Neural progenitor cell (in vitro differentiated cells): ENCODE measurements at regions not wholly inside any gene's neighbourhood (a gene's known extent, or its start where the extent isn't known, plus 50 kb on each side); places are given as distances from the start of the nearest gene placed in this dataset.

Source experiments
- DNase-seq: peaks from one replicate; pipeline ENCODE4 v3.0.0-alpha.2; 2016; ENCODE audit warnings: low spot score
- H2AFZ ChIP-seq: fragments of 200-600 bp; sonication (generic); replicated peaks from 2 replicates; pipeline ENCODE4 v1.6.1; 2016; ENCODE audit warnings: antibody characterized with exemption
- H3F3A ChIP-seq: fragments of 200-600 bp; sonication (generic); 2 replicates; pipeline ENCODE4 v1.6.1; 2016; ENCODE audit warnings: antibody characterized with exemption, low read depth
- H3K27ac ChIP-seq: fragments of 200-600 bp; sonication (generic); 2 replicates; pipeline ENCODE4 v1.5.1; 2016; ENCODE audit warnings: mild to moderate bottlenecking
- H3K27me3 ChIP-seq: fragments of 200-600 bp; sonication (generic); 2 replicates; pipeline ENCODE4 v1.6.1; 2016; ENCODE audit warnings: mild to moderate bottlenecking, moderate library complexity
- H3K36me3 ChIP-seq: fragments of 200-600 bp; sonication (generic); 2 replicates; pipeline ENCODE4 v1.5.1; 2016
- H3K4me1 ChIP-seq: fragments of 200-600 bp; sonication (generic); 2 replicates; pipeline ENCODE4 v1.6.1; 2016; ENCODE audit warnings: mixed run types
- H3K4me2 ChIP-seq: fragments of 200-600 bp; sonication (generic); 2 replicates; pipeline ENCODE4 v1.6.1; 2016
- H3K4me3 ChIP-seq: fragments of 200-600 bp; sonication (generic); 2 replicates; pipeline ENCODE4 v1.5.1; 2016
- H3K79me2 ChIP-seq: fragments of 200-600 bp; sonication (generic); 2 replicates; pipeline ENCODE4 v1.6.1; 2016; ENCODE audit warnings: low read depth
- H3K9ac ChIP-seq: fragments of 200-600 bp; sonication (generic); 2 replicates; pipeline ENCODE4 v1.6.1; 2016
- H3K9me3 ChIP-seq: fragments of 200-600 bp; sonication (generic); 2 replicates; pipeline ENCODE4 v1.5.1; 2016; ENCODE audit warnings: low read depth
- H4K20me1 ChIP-seq: fragments of 200-600 bp; sonication (generic); 2 replicates; pipeline ENCODE4 v1.6.1; 2016; ENCODE audit warnings: low read depth
- H3K27ac Mint-ChIP-seq: 3 replicates; pipeline ENCODE4 v1.8.0; 2021; ENCODE audit warnings: mixed read lengths
- H3K27me3 Mint-ChIP-seq: 2 replicates; pipeline ENCODE4 v1.8.0; 2022; ENCODE audit warnings: low read depth, mild to moderate bottlenecking, inconsistent platforms, moderate library complexity, mixed read lengths; ENCODE audit not compliant: insufficient read depth
- H3K36me3 Mint-ChIP-seq: 3 replicates; pipeline ENCODE4 v1.8.0; 2021; ENCODE audit warnings: mixed read lengths
- H3K4me1 Mint-ChIP-seq: 3 replicates; pipeline ENCODE4 v1.8.0; 2021; ENCODE audit warnings: mixed read lengths
- H3K4me3 Mint-ChIP-seq: 3 replicates; pipeline ENCODE4 v1.8.0; 2021; ENCODE audit warnings: mild to moderate bottlenecking, moderate library complexity, mixed read lengths
- H3K9me3 Mint-ChIP-seq: 3 replicates; pipeline ENCODE4 v1.8.0; 2020; ENCODE audit warnings: mixed read lengths
- CTCF ChIP-seq: fragments of 200-600 bp; sonication (generic); IDR thresholded peaks from 2 replicates; pipeline ENCODE4 v1.5.1; 2017; ENCODE audit warnings: antibody characterized with exemption, mild to moderate bottlenecking
- EZH2 ChIP-seq: fragments of 200-600 bp; sonication (generic); IDR thresholded peaks from 2 replicates; pipeline ENCODE4 v1.6.1; 2017; ENCODE audit warnings: antibody characterized with exemption, mild to moderate bottlenecking, moderate library complexity
- EZH2phosphoT487 ChIP-seq: fragments of 200-600 bp; sonication (generic); IDR thresholded peaks from 2 replicates; pipeline ENCODE4 v1.6.1; 2017; ENCODE audit warnings: antibody characterized with exemption

- Mint-ChIP-seq H3K27me3 (no peaks in the 10 kb centered on the region), H3K27ac (no peak overlapping the region)
Measured at GRCh38 chr3:3447641-3448040, 268.1 kb upstream of the CRBN start.

GRCh38 chr3:3446251-3446650 lies 266.8 kb upstream of the CRBN start:
- Mint-ChIP-seq H3K27me3 (no peaks in the 10 kb centered on the region), H3K27ac (no peak overlapping the region), H3K4me1 (no peaks in the 10 kb centered on the region), H3K36me3 (no peaks in the 10 kb centered on the region), H3K4me3 (no peak overlapping the region), H3K9me3 (no peaks in the 10 kb centered on the region)
- no peak overlapping the region for H3K9ac ChIP-seq
- no peak overlapping the region for H3K4me2 ChIP-seq
- no peaks in the 10 kb centered on the region for H3K9me3 ChIP-seq
- H3K79me2 ChIP-seq: no peaks in the 10 kb centered on the region
- no peak for DNase-seq
- no peak overlapping the region for H2AFZ ChIP-seq
- no peaks in the 10 kb centered on the region for H3K36me3 ChIP-seq
- H4K20me1 ChIP-seq: no peaks in the 10 kb centered on the region
- TF ChIP-seq CTCF (no peak), EZH2phosphoT487 (no peak), EZH2 (no peak)
- H3K27me3 ChIP-seq: no peaks in the 10 kb centered on the region
- H3K4me1 ChIP-seq: no peaks in the 10 kb centered on the region
- H3K4me3 ChIP-seq: no peak overlapping the region
- H3F3A ChIP-seq: no peaks in the 10 kb centered on the region
- H3K27ac ChIP-seq: no peak overlapping the region

More at GRCh38 chr3:3447641-3448040, 268.1 kb upstream of the CRBN start:
- Histone ChIP-seq H3K79me2 (no peaks in the 10 kb centered on the region), H3K27ac (no peak overlapping the region), H3K36me3 (no peaks in the 10 kb centered on the region), H4K20me1 (no peaks in the 10 kb centered on the region), H3F3A (no peaks in the 10 kb centered on the region), H3K4me1 (no peaks in the 10 kb centered on the region), H3K9ac (no peak overlapping the region), H3K4me2 (no peak overlapping the region), H2AFZ (no peak overlapping the region), H3K9me3 (no peaks in the 10 kb centered on the region), H3K4me3 (no peak overlapping the region), H3K27me3 (no peaks in the 10 kb centered on the region)
- Mint-ChIP-seq H3K36me3 (no peaks in the 10 kb centered on the region), H3K4me1 (no peaks in the 10 kb centered on the region), H3K9me3 (no peaks in the 10 kb centered on the region), H3K4me3 (no peak overlapping the region)
- DNase-seq: no peak
- TF ChIP-seq EZH2phosphoT487: no peak

GRCh38 chr3:3443482-3443881 lies 264.0 kb upstream of the CRBN start:
- no peak for TF ChIP-seq EZH2phosphoT487
- TF ChIP-seq EZH2: no peak
- H3F3A ChIP-seq: no peaks in the 10 kb centered on the region
- no peaks in the 10 kb centered on the region for H3K4me1 ChIP-seq
- H3K4me1 Mint-ChIP-seq: peaks cover 7% of the 10 kb centered on the region
- no peak overlapping the region for H3K27ac ChIP-seq
- H3K9me3 Mint-ChIP-seq: no peaks in the 10 kb centered on the region
- no peak overlapping the region for H3K4me3 Mint-ChIP-seq
- H2AFZ ChIP-seq: no peak overlapping the region
- H3K79me2 ChIP-seq: no peaks in the 10 kb centered on the region
- H3K4me3 ChIP-seq: no peak overlapping the region
- H3K9ac ChIP-seq: no peak overlapping the region
- no peaks in the 10 kb centered on the region for H3K27me3 ChIP-seq
- no peak overlapping the region for H3K27ac Mint-ChIP-seq
- H3K36me3 Mint-ChIP-seq: no peaks in the 10 kb centered on the region
- H3K27me3 Mint-ChIP-seq: no peaks in the 10 kb centered on the region
- no peak for DNase-seq
- H4K20me1 ChIP-seq: no peaks in the 10 kb centered on the region
- no peaks in the 10 kb centered on the region for H3K36me3 ChIP-seq
- H3K4me2 ChIP-seq: no peak overlapping the region
- H3K9me3 ChIP-seq: no peaks in the 10 kb centered on the region

- TF ChIP-seq EZH2phosphoT487 (no peak), EZH2 (no peak), CTCF (no peak)
- no peak overlapping the region for H3K4me3 ChIP-seq
- Mint-ChIP-seq H3K9me3 (no peaks in the 10 kb centered on the region), H3K27ac (no peak overlapping the region), H3K4me1 (peaks cover 4% of the 10 kb centered on the region), H3K27me3 (peaks cover 2% of the 10 kb centered on the region), H3K4me3 (no peak overlapping the region), H3K36me3 (no peaks in the 10 kb centered on the region)
- no peaks in the 10 kb centered on the region for H3K4me1 ChIP-seq
- H3K36me3 ChIP-seq: no peaks in the 10 kb centered on the region
- DNase-seq: no peak
- no peak overlapping the region for H3K4me2 ChIP-seq
- no peaks in the 10 kb centered on the region for H4K20me1 ChIP-seq
- H2AFZ ChIP-seq: no peak overlapping the region
- H3K27me3 ChIP-seq: no peaks in the 10 kb centered on the region
- H3K9ac ChIP-seq: no peak overlapping the region
- no peaks in the 10 kb centered on the region for H3F3A ChIP-seq
- no peaks in the 10 kb centered on the region for H3K79me2 ChIP-seq
- H3K9me3 ChIP-seq: no peaks in the 10 kb centered on the region
- H3K27ac ChIP-seq: no peak overlapping the region
Measured at GRCh38 chr3:3433711-3434110, 254.2 kb upstream of the CRBN start.
